HCT116 (cell line): ENCODE measurements at regions not wholly inside any gene's neighbourhood (a gene's known extent, or its start where the extent isn't known, plus 50 kb on each side); places are given as distances from the start of the nearest gene placed in this dataset.

Experiments used
- ATAC-seq: fragments of 200-7000 bp; cut with Tn5 transposase; 2 replicates; pipeline ENCODE4 v1.9.1; 2020; ENCODE audit warnings: mild to moderate bottlenecking, moderate library complexity
- BruUV-seq: library from RNA; stranded (reverse); fragments of 400-500 nt; replicated peaks from 2 replicates; lab custom pipeline; 2021; lab: Mats Ljungman, UMichigan
- CTCF ChIA-PET: fragments of 300-600 bp; sonication (Branson Sonifier 250); formaldehyde crosslinking; loops from one replicate; lab custom pipeline; 2021; ENCODE audit warnings: antibody characterized with exemption; lab: Charles Lee
- POLR2A ChIA-PET: fragments of 300-600, 350-600 bp; sonication (Branson Sonifier 250); formaldehyde crosslinking; loops from one replicate; lab custom pipeline; 2021; ENCODE audit warnings: antibody characterized with exemption; lab: Charles Lee
- RAD21 ChIA-PET, 2 experiments: fragments of 300-600 bp; sonication (Branson Sonifier 250); formaldehyde crosslinking; loops; one replicate each; lab custom pipeline; 2023; ENCODE audit warnings: low total read pairs in 2 of 2; ENCODE audit not compliant: uncharacterized antibody in 2 of 2, unreplicated experiment in 2 of 2, low non-redundant PET in 1 of 2; lab: Charles Lee
- DNase-seq: peaks from one replicate; pipeline ENCODE4 v3.0.0-alpha.2; 2010; ENCODE audit warnings: low read depth, low spot score
- H2AFZ ChIP-seq: fragments of 200-600 bp; shearing (Covaris generic), sonication (generic); 2 replicates; pipeline ENCODE4 v1.6.1; 2017; ENCODE audit warnings: low read depth, mixed run types, mixed read lengths, antibody characterized with exemption, low read length; ENCODE audit not compliant: poor library complexity, severe bottlenecking
- H3K27ac ChIP-seq: 2 replicates; pipeline ENCODE4 v1.5.1; 2012; ENCODE audit warnings: low read depth, low read length
- H3K27me3 ChIP-seq: fragments of 200-600 bp; sonication (generic); 2 replicates; pipeline ENCODE4 v1.6.1; 2016; ENCODE audit warnings: mixed run types, low read length, mixed read lengths; ENCODE audit not compliant: insufficient read depth
- H3K36me3 ChIP-seq, 2 experiments: fragments of 200-500 bp in 1 of 2; fragments of 200-600 bp in 1 of 2; sonication (Bioruptor generic) in 1 of 2; sonication (generic) in 1 of 2; 2 replicates each; pipeline versions ENCODE4 v1.5.1 to v1.6.1; 2014 to 2016; ENCODE audit warnings: low read length in 2 of 2, inconsistent platforms in 1 of 2, mixed read lengths in 1 of 2, mixed run types in 1 of 2; ENCODE audit not compliant: insufficient read depth in 2 of 2, control insufficient read depth in 1 of 2
- H3K4me1 ChIP-seq, 2 experiments: fragments of 200-600 bp in 1 of 2; sonication (generic) in 1 of 2; 2 replicates each; pipeline versions ENCODE4 v1.5.1 to v1.6.1; 2012 to 2017; ENCODE audit warnings: low read length in 2 of 2, inconsistent platforms in 1 of 2, mild to moderate bottlenecking in 1 of 2, mixed read lengths in 1 of 2, mixed run types in 1 of 2, moderate library complexity in 1 of 2; ENCODE audit not compliant: insufficient read depth in 2 of 2, control insufficient read depth in 1 of 2
- H3K4me2 ChIP-seq: fragments of 200-600 bp; sonication (generic); 2 replicates; pipeline ENCODE4 v1.6.1; 2017; ENCODE audit warnings: mixed run types, low read length, mixed read lengths
- H3K4me3 ChIP-seq, 2 experiments: fragments of 200-600 bp in 1 of 2; sonication (generic) in 1 of 2; replicated peaks in 1 of 2; 2 replicates each; pipeline ENCODE4 v1.5.1; 2011 to 2016; ENCODE audit warnings: low read length in 2 of 2, control low read depth in 1 of 2, low read depth in 1 of 2, mild to moderate bottlenecking in 1 of 2, mixed read lengths in 1 of 2, mixed run types in 1 of 2
- H3K79me2 ChIP-seq: fragments of 200-600 bp; sonication (generic); 2 replicates; pipeline ENCODE4 v1.6.1; 2017; ENCODE audit warnings: mild to moderate bottlenecking, mixed run types, low read length, moderate library complexity, mixed read lengths; ENCODE audit not compliant: insufficient read depth
- H3K9ac ChIP-seq: fragments of 200-600 bp; sonication (generic); 2 replicates; pipeline ENCODE4 v1.6.1; 2016; ENCODE audit warnings: low read length, mixed read lengths
- H3K9me2 ChIP-seq: fragments of 200-600 bp; sonication (generic), shearing (Covaris generic); 2 replicates; pipeline ENCODE4 v1.6.1; 2017; ENCODE audit warnings: mixed run types, mild to moderate bottlenecking, moderate library complexity; ENCODE audit not compliant: insufficient read depth
- H3K9me3 ChIP-seq, 2 experiments: fragments of 200-500 bp in 1 of 2; fragments of 200-600 bp in 1 of 2; sonication (Bioruptor generic) in 1 of 2; sonication (generic) in 1 of 2; 2 replicates each; pipeline ENCODE4 v1.6.1; 2014 to 2017; ENCODE audit warnings: low read length in 2 of 2, mixed read lengths in 2 of 2, inconsistent platforms in 1 of 2, low read depth in 1 of 2, mild to moderate bottlenecking in 1 of 2, mixed run types in 1 of 2, moderate library complexity in 1 of 2; ENCODE audit not compliant: control insufficient read depth in 1 of 2, insufficient read depth in 1 of 2
- H4K20me1 ChIP-seq: fragments of 200-600 bp; sonication (generic), shearing (Covaris generic); 2 replicates; pipeline ENCODE4 v1.6.1; 2017; ENCODE audit warnings: mixed run types, mild to moderate bottlenecking, moderate library complexity; ENCODE audit not compliant: insufficient read depth
- CBX3 ChIP-seq: IDR thresholded peaks from 2 replicates; pipeline ENCODE4 v1.6.1; 2012; ENCODE audit warnings: low read depth
- CEBPB ChIP-seq: IDR thresholded peaks from 2 replicates; pipeline ENCODE4 v1.6.1; 2012; ENCODE audit warnings: low read depth
- EGR1 ChIP-seq: IDR thresholded peaks from 2 replicates; pipeline ENCODE4 v1.6.1; 2012; ENCODE audit warnings: low read depth
- ELF1 ChIP-seq: IDR thresholded peaks from 2 replicates; pipeline ENCODE4 v1.6.1; 2012; ENCODE audit warnings: low read depth, borderline replicate concordance
- JUND ChIP-seq: IDR thresholded peaks from 2 replicates; pipeline ENCODE4 v1.6.1; 2012
- POLR2AphosphoS5 ChIP-seq: IDR thresholded peaks from 2 replicates; pipeline ENCODE4 v1.6.1; 2011; ENCODE audit warnings: mild to moderate bottlenecking, low read depth, low read length, moderate library complexity
- SIN3A ChIP-seq: IDR thresholded peaks from 2 replicates; pipeline ENCODE4 v1.6.1; 2012; ENCODE audit warnings: low read depth
- SRF ChIP-seq: IDR thresholded peaks from 2 replicates; pipeline ENCODE4 v1.6.1; 2012; ENCODE audit warnings: low read depth
- TCF7L2 ChIP-seq: IDR thresholded peaks from 2 replicates; pipeline ENCODE4 v1.7.0; 2011; ENCODE audit warnings: borderline replicate concordance, inconsistent platforms; ENCODE audit not compliant: insufficient read depth, insufficient read length; ENCODE audit errors: extremely low read depth
- ZFX ChIP-seq: fragments of 450-650 bp; IDR thresholded peaks from 2 replicates; pipeline ENCODE4 v1.6.1; 2017
- ZNF274 ChIP-seq: fragments of 200-500 bp; sonication (Bioruptor generic); IDR thresholded peaks from 2 replicates; pipeline ENCODE4 v1.6.1; 2014; ENCODE audit warnings: mild to moderate bottlenecking, low read depth, low read length, inconsistent platforms
- intact Hi-C: fragments of 100-400 bp; cut with micrococcal nuclease; formaldehyde crosslinking; loops from 2 replicates; pipeline ENCODE4 v1.10.0; 2022
- TF ChIP-seq, protein P1 (sequence below): IDR thresholded peaks from 2 replicates; pipeline ENCODE4 v1.6.1; 2012; ENCODE audit warnings: low read depth
- TF ChIP-seq, protein P2 (sequence below), 3 experiments: fragments of 200-600 bp in 1 of 3; sonication (generic) in 1 of 3; IDR thresholded peaks in 2 of 3; conservative IDR thresholded peaks in 1 of 3; 2 replicates each; pipeline ENCODE4 v1.5.1; 2012 to 2017; ENCODE audit warnings: low read depth in 2 of 3, low read length in 2 of 3, antibody characterized with exemption in 1 of 3, borderline replicate concordance in 1 of 3, control low read depth in 1 of 3, mild to moderate bottlenecking in 1 of 3, mixed read lengths in 1 of 3, mixed run types in 1 of 3, moderate library complexity in 1 of 3; ENCODE audit not compliant: insufficient read depth in 1 of 3

DNA sequence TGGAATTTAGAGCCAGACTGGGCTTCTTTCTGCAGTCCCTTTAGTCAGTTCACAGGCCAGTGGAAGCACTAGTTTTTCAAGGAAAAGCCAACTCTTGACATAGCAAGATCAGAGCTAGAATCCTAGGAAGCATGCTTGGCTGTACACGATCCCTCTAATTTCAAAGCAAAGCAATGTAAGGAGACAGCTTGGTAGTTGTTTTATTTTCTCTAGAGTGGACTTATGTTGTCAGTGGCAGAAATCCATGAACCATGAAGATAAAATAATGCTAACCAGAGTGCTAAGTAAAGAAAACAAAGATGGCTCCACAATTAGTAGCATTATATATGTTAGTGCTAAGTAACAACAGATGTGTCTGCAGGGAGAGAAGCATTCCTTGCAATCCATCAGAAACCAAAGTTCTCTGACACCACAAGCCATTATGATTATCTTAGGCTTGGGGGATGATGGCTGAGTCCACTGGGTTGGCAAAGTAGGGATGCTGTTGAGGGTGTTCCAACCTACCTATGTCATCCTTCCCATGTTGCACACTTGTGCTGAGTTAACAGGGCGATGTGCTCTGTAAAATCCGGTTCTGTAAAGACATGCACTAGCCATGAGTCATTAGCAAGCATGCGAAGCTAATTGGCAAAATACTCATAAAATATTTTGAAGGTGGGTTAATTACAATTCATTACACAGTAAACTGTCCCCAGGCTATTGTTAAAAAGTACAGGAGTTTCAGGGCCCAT is 115.2 kb downstream of the BMP2 start:
- RAD21 ChIA-PET, result no interaction called here
- no TSS peak for BruUV-seq
- Histone ChIP-seq H3K9me2 (no peaks in the 10 kb centered on the region), H3K9me3 (peaks cover 0 to 28% of the 10 kb centered on the region in 2 experiments; a peak in 2 of 4 replicates), H4K20me1 (no peaks in the 10 kb centered on the region), H3K4me2 (no peak overlapping the region), H3K4me1 (no peaks in the 10 kb centered on the region), H3K27ac (no peak overlapping the region), H3K9ac (no peak overlapping the region), H3K36me3 (no peaks in the 10 kb centered on the region), H2AFZ (no peak overlapping the region), H3K79me2 (no peaks in the 10 kb centered on the region), H3K27me3 (no peaks in the 10 kb centered on the region), H3K4me3 (no peak overlapping the region)
- no peak for TF ChIP-seq ZNF274
- no peak for TF ChIP-seq CBX3
- no peak for TF ChIP-seq CEBPB
- TF ChIP-seq ELF1, result no peak
- TF ChIP-seq, protein P1, sequence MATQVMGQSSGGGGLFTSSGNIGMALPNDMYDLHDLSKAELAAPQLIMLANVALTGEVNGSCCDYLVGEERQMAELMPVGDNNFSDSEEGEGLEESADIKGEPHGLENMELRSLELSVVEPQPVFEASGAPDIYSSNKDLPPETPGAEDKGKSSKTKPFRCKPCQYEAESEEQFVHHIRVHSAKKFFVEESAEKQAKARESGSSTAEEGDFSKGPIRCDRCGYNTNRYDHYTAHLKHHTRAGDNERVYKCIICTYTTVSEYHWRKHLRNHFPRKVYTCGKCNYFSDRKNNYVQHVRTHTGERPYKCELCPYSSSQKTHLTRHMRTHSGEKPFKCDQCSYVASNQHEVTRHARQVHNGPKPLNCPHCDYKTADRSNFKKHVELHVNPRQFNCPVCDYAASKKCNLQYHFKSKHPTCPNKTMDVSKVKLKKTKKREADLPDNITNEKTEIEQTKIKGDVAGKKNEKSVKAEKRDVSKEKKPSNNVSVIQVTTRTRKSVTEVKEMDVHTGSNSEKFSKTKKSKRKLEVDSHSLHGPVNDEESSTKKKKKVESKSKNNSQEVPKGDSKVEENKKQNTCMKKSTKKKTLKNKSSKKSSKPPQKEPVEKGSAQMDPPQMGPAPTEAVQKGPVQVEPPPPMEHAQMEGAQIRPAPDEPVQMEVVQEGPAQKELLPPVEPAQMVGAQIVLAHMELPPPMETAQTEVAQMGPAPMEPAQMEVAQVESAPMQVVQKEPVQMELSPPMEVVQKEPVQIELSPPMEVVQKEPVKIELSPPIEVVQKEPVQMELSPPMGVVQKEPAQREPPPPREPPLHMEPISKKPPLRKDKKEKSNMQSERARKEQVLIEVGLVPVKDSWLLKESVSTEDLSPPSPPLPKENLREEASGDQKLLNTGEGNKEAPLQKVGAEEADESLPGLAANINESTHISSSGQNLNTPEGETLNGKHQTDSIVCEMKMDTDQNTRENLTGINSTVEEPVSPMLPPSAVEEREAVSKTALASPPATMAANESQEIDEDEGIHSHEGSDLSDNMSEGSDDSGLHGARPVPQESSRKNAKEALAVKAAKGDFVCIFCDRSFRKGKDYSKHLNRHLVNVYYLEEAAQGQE, result no peak
- TF ChIP-seq SRF, result no peak
- TF ChIP-seq, protein P2, sequence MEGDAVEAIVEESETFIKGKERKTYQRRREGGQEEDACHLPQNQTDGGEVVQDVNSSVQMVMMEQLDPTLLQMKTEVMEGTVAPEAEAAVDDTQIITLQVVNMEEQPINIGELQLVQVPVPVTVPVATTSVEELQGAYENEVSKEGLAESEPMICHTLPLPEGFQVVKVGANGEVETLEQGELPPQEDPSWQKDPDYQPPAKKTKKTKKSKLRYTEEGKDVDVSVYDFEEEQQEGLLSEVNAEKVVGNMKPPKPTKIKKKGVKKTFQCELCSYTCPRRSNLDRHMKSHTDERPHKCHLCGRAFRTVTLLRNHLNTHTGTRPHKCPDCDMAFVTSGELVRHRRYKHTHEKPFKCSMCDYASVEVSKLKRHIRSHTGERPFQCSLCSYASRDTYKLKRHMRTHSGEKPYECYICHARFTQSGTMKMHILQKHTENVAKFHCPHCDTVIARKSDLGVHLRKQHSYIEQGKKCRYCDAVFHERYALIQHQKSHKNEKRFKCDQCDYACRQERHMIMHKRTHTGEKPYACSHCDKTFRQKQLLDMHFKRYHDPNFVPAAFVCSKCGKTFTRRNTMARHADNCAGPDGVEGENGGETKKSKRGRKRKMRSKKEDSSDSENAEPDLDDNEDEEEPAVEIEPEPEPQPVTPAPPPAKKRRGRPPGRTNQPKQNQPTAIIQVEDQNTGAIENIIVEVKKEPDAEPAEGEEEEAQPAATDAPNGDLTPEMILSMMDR (IDR thresholded peaks at IDR 0.05 in 2 of 3, conservative IDR thresholded peaks at IDR 0.05 in 1 of 3; ENCODE audit: borderline replicate concordance in 1 of 3, insufficient read depth in 1 of 3, low read depth in 2 of 3, low read length in 2 of 3), result no peak
- no peak for TF ChIP-seq TCF7L2
- no peak for TF ChIP-seq JUND
- TF ChIP-seq SIN3A, result no peak
- TF ChIP-seq ZFX, result no peak
- TF ChIP-seq EGR1, result no peak
- TF ChIP-seq POLR2AphosphoS5, result no peak
- POLR2A ChIA-PET, result no interaction called here
- no peak for ATAC-seq
- intact Hi-C loops, result no loop called here
- CTCF ChIA-PET, result no interaction called here
- no peak for DNase-seq
